PC-3 (cell line): ENCODE measurements at regions not wholly inside any gene's neighbourhood (a gene's known extent, or its start where the extent isn't known, plus 50 kb on each side); places are given as distances from the start of the nearest gene placed in this dataset.

Source experiments
- ATAC-seq: fragments of 200-7000 bp; cut with Tn5 transposase; 2 replicates; pipeline ENCODE4 v1.9.1; 2020; ENCODE audit warnings: mild to moderate bottlenecking, moderate library complexity
- BruUV-seq: library from RNA; stranded (reverse); fragments of 400-500 nt; replicated peaks from 2 replicates; lab custom pipeline; 2021; lab: Mats Ljungman, UMichigan
- CTCF ChIA-PET: fragments of 300-600 bp; sonication (Branson Sonifier 250); formaldehyde crosslinking; loops from one replicate; lab custom pipeline; 2022; ENCODE audit warnings: antibody characterized with exemption; lab: Charles Lee
- POLR2A ChIA-PET: fragments of 300-600 bp; sonication (Branson Sonifier 250); formaldehyde crosslinking; loops from one replicate; lab custom pipeline; 2022; ENCODE audit warnings: antibody characterized with exemption; ENCODE audit not compliant: unreplicated experiment; lab: Charles Lee
- DNase-seq: peaks from one replicate; pipeline ENCODE4 v3.0.0-alpha.2; 2015
- H2AFZ ChIP-seq: fragments of 300-600 bp; sonication (generic); 2 replicates; pipeline ENCODE4 v1.6.0; 2016; ENCODE audit warnings: antibody characterized with exemption, low read length
- H3F3A ChIP-seq: fragments of 300-600 bp; sonication (generic); one replicate; pipeline ENCODE4 v1.6.0; 2017; ENCODE audit warnings: antibody characterized with exemption, low read length, control low read depth, mild to moderate bottlenecking; ENCODE audit not compliant: unreplicated experiment
- H3K27ac ChIP-seq: fragments of 300-600 bp; sonication (generic); 2 replicates; pipeline ENCODE4 v1.5.1; 2016; ENCODE audit warnings: mild to moderate bottlenecking, low read length
- H3K27me3 ChIP-seq: fragments of 300-600 bp; sonication (generic); 2 replicates; pipeline ENCODE4 v1.6.1; 2016; ENCODE audit warnings: low read length, mixed read lengths
- H3K36me3 ChIP-seq: fragments of 300-600 bp; sonication (generic); 2 replicates; pipeline ENCODE4 v1.6.1; 2016; ENCODE audit warnings: low read depth, mixed run types, low read length, mixed read lengths
- H3K4me1 ChIP-seq: fragments of 300-600 bp; sonication (generic); 2 replicates; pipeline ENCODE4 v1.5.1; 2016; ENCODE audit warnings: low read length; ENCODE audit not compliant: insufficient read depth
- H3K4me2 ChIP-seq: fragments of 300-600 bp; sonication (generic); 2 replicates; pipeline ENCODE4 v1.6.0; 2016; ENCODE audit warnings: low read length
- H3K4me3 ChIP-seq: fragments of 300-600 bp; sonication (generic); 2 replicates; pipeline ENCODE4 v1.5.1; 2016; ENCODE audit warnings: mild to moderate bottlenecking, low read length, mixed read lengths
- H3K79me2 ChIP-seq: fragments of 300-600 bp; sonication (generic); 2 replicates; pipeline ENCODE4 v1.6.1; 2017; ENCODE audit warnings: low read length, mixed read lengths
- H3K9ac ChIP-seq: fragments of 300-600 bp; sonication (generic); 2 replicates; pipeline ENCODE4 v1.6.0; 2016; ENCODE audit warnings: mild to moderate bottlenecking, low read length
- H3K9me2 ChIP-seq: fragments of 300-600 bp; sonication (generic); replicated peaks from 2 replicates; pipeline ENCODE4 v1.6.1; 2016; ENCODE audit warnings: mixed run types, low read length, mixed read lengths
- H3K9me3 ChIP-seq: fragments of 300-600 bp; sonication (generic); 2 replicates; pipeline ENCODE4 v1.6.1; 2016; ENCODE audit warnings: low read length, mixed read lengths
- H4K20me1 ChIP-seq: fragments of 300-600 bp; sonication (generic); 2 replicates; pipeline ENCODE4 v1.6.1; 2016; ENCODE audit warnings: low read length, mixed read lengths
- EZH2 ChIP-seq: fragments of 300-600 bp; sonication (generic); IDR thresholded peaks from one replicate; pipeline ENCODE4 v1.6.1; 2017; ENCODE audit warnings: antibody characterized with exemption, mild to moderate bottlenecking, low read length; ENCODE audit not compliant: unreplicated experiment
- EZH2phosphoT487 ChIP-seq: fragments of 300-600 bp; sonication (generic); IDR thresholded peaks from 2 replicates; pipeline ENCODE4 v1.6.1; 2018; ENCODE audit warnings: mild to moderate bottlenecking, antibody characterized with exemption, low read length, borderline replicate concordance
- intact Hi-C: fragments of 100-400 bp; cut with micrococcal nuclease; formaldehyde crosslinking; loops from 2 replicates; pipeline ENCODE4 v1.9.0; 2023
- TF ChIP-seq, protein P1 (sequence below): fragments of 300-600 bp; sonication (generic); conservative IDR thresholded peaks from 2 replicates; pipeline ENCODE4 v1.5.1; 2017; ENCODE audit warnings: antibody characterized with exemption, low read depth, mild to moderate bottlenecking, low read length

DNA sequence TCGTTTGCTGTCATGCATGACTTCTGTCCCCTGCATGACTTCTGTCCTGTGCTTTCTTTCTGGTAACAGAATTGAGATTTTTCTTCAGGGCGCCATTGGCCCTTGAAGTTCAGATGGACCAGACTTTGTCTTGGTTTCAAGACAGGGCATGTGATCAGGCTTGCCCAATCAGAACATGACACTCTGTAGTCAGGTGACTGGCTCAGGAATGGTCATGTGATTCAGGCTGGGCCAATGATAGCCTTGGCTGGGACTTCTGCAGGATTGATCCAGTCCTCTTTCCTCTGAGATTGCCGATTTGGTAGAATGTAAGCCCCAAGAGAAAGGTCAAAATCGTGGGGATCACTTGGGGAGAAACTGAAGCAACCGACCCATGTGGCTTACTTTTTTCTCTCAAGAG is 90.5 kb upstream of the ALX4 start:
- ATAC-seq, result no peak
- H2AFZ ChIP-seq, result no peak overlapping the region

DNA sequence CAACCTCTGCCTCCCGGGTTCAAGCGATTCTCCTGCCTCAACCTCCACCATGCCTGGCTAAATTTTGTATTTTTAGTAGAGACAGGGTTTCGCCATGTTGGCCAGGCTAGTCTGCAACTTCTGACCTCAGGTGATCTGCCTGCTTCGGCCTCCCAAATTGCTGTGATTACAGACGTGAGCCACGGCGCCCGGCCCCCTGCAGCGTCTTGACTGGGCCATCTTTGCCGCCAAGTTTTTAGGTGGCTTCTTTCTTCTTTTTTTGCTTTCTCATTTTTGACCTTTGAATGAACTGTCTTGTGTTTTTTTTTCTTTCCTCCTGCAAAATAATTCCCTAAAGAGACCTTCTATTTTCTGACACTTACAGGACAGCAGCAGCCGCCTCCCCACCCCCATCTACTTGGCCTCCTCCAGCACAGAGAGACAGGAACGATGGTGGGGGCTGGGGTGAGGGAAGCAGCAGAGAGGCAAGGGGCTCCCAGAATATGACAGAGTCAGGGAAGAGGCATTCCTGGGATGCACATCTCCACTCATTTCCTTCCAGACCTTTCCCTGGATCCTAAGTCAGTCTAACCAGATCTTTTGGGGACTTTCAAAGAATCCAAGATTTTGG is 92.6 kb upstream of the ALX4 start:
- Histone ChIP-seq H3K27ac (no peak overlapping the region), H3K79me2 (no peaks in the 10 kb centered on the region), H4K20me1 (no peaks in the 10 kb centered on the region), H2AFZ (no peak overlapping the region), H3K4me1 (no peaks in the 10 kb centered on the region), H3K9ac (no peak overlapping the region), H3K9me2 (no peaks in the 10 kb centered on the region), H3K4me2 (no peak overlapping the region), H3F3A (no peaks in the 10 kb centered on the region), H3K27me3 (peaks cover 57% of the 10 kb centered on the region), H3K9me3 (no peaks in the 10 kb centered on the region), H3K4me3 (no peak overlapping the region), H3K36me3 (no peaks in the 10 kb centered on the region)
- CTCF ChIA-PET, result no interaction called here
- no peak for ATAC-seq
- no peak for TF ChIP-seq EZH2phosphoT487
- no peak for TF ChIP-seq EZH2
- TF ChIP-seq, protein P1, sequence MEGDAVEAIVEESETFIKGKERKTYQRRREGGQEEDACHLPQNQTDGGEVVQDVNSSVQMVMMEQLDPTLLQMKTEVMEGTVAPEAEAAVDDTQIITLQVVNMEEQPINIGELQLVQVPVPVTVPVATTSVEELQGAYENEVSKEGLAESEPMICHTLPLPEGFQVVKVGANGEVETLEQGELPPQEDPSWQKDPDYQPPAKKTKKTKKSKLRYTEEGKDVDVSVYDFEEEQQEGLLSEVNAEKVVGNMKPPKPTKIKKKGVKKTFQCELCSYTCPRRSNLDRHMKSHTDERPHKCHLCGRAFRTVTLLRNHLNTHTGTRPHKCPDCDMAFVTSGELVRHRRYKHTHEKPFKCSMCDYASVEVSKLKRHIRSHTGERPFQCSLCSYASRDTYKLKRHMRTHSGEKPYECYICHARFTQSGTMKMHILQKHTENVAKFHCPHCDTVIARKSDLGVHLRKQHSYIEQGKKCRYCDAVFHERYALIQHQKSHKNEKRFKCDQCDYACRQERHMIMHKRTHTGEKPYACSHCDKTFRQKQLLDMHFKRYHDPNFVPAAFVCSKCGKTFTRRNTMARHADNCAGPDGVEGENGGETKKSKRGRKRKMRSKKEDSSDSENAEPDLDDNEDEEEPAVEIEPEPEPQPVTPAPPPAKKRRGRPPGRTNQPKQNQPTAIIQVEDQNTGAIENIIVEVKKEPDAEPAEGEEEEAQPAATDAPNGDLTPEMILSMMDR, result no peak
- intact Hi-C loops, result no loop called here
- no TSS peak for BruUV-seq
- POLR2A ChIA-PET, result no interaction called here
- DNase-seq, result no peak

More for the DNA sequence above, 90.5 kb upstream of the ALX4 start:
- ChIA-PET POLR2A (no interaction called here), CTCF (no interaction called here)
- Histone ChIP-seq H3K4me2 (no peak overlapping the region), H3K4me3 (no peak overlapping the region), H3K27ac (no peak overlapping the region), H3K9me3 (no peaks in the 10 kb centered on the region), H4K20me1 (no peaks in the 10 kb centered on the region), H3K79me2 (no peaks in the 10 kb centered on the region), H3K4me1 (no peaks in the 10 kb centered on the region), H3K36me3 (no peaks in the 10 kb centered on the region), H3K9me2 (no peaks in the 10 kb centered on the region), H3K9ac (no peak overlapping the region), H3F3A (no peaks in the 10 kb centered on the region), H3K27me3 (peaks cover 39% of the 10 kb centered on the region)
- DNase-seq, result no peak
- intact Hi-C loops, result no loop called here
- TF ChIP-seq EZH2, result no peak
- BruUV-seq, result no TSS peak

DNA sequence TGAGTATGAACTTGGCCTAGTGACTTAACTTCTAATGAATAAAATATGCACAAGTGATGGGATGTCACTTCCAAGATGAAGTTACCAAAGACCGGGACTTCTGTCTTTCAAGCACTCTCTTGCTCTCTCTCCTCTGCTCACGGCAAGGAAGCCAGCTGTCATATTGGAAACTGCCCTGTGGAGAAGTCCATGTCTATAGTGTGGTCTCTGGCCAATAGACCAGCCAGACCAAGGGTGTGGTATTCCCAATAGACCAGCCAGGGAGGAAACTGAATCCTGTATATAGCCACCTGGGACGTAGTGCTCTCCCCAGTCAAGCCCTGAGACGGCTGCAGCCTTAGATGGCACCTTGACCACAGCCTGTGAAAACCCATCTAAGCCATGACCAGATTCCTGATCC is 93.2 kb upstream of the ALX4 start:
- ATAC-seq (no peak), DNase-seq (no peak)
- Histone ChIP-seq H4K20me1 (no peaks in the 10 kb centered on the region), H2AFZ (no peak overlapping the region), H3K36me3 (no peaks in the 10 kb centered on the region), H3K9ac (no peak overlapping the region), H3K9me2 (no peaks in the 10 kb centered on the region), H3K4me3 (no peak overlapping the region), H3K27me3 (peaks cover 57% of the 10 kb centered on the region), H3K9me3 (no peaks in the 10 kb centered on the region), H3K27ac (no peak overlapping the region), H3K79me2 (no peaks in the 10 kb centered on the region), H3F3A (no peaks in the 10 kb centered on the region), H3K4me2 (no peak overlapping the region), H3K4me1 (no peaks in the 10 kb centered on the region)
- ChIA-PET POLR2A (no interaction called here), CTCF (no interaction called here)
- intact Hi-C loops, result no loop called here
- no peak for TF ChIP-seq EZH2phosphoT487
- no peak for TF ChIP-seq EZH2
- TF ChIP-seq, protein P1, result no peak
- no TSS peak for BruUV-seq
